Right lobe of liver (tissue), 4 donors: ENCODE measurements at regions not wholly inside any gene's neighbourhood (a gene's known extent, or its start where the extent isn't known, plus 50 kb on each side); places are given as distances from the start of the nearest gene placed in this dataset.

Experiments
- CTCF ChIP-seq, 4 donors: fragments of 200-600 bp in 3 of 4; fragments of 450-650 bp in 1 of 4; IDR thresholded peaks; one replicate each; pipeline versions ENCODE4 v1.5.1 to v1.8.0; 2016 to 2022; ENCODE audit warnings: antibody characterized with exemption in 4 of 4, mild to moderate bottlenecking in 2 of 4
- POLR2A ChIP-seq: fragments of 450-650 bp; IDR thresholded peaks from one replicate; pipeline ENCODE4 v1.6.1; 2017; ENCODE audit warnings: antibody characterized with exemption, mild to moderate bottlenecking
- donor health status: DM: no; HTN: no; CAD: no.
- donor health status: DM: no; HTN: no; CAD: no.
- donor health status: DM: no; HTN: yes; CAD: no.

GRCh38 chr18:5806860-5807259, 88.5 kb downstream of the TMEM200C start:
- TF ChIP-seq CTCF (IDR thresholded peaks at IDR 0.05): no peak
- TF ChIP-seq POLR2A: no peak
